Pons (tissue), 1 donor: ENCODE measurements at regions not wholly inside any gene's neighbourhood (a gene's known extent, or its start where the extent isn't known, plus 50 kb on each side); places are given as distances from the start of the nearest gene placed in this dataset.
A peak's percentile ranks its signal among the peaks of the same experiment; 100 is the strongest.
"Not testable (repeated sequence)": the region's sequence is repeated elsewhere in the genome, so short reads cannot be mapped to it uniquely, and the experiment has no call there.

Source experiments
- DNase-seq: peaks from one replicate; pipeline ENCODE4 v3.0.0-alpha.2; 2016; ENCODE audit warnings: low spot score

- DNase-seq = no peak
Measured at GRCh38 chr14:71396050-71396677, 488.9 kb downstream of the PCNX1 start.

- DNase-seq = no peak
Measured at GRCh38 chr14:71397371-71397770, 490.1 kb downstream of the PCNX1 start.

GRCh38 chr14:71398450-71398849 is 491.2 kb downstream of the PCNX1 start:
- no peak for DNase-seq

- peak; percentile 49 for DNase-seq
Measured at GRCh38 chr14:71399057-71399487, 491.8 kb downstream of the PCNX1 start.

GRCh38 chr14:71400871-71401321 is 493.6 kb downstream of the PCNX1 start:
- no peak for DNase-seq

- not testable (repeated sequence) for DNase-seq
Measured at GRCh38 chr14:71402415-71402814, 495.2 kb downstream of the PCNX1 start.

- DNase-seq = no peak
Measured at GRCh38 chr14:71403656-71404055, 496.4 kb downstream of the PCNX1 start.

GRCh38 chr14:71405676-71406075 is 498.4 kb downstream of the PCNX1 start:
- DNase-seq = no peak

GRCh38 chr14:71408362-71409030 is 501.2 kb downstream of the PCNX1 start:
- no peak for DNase-seq

- no peak for DNase-seq
Measured at GRCh38 chr14:71410578-71411284, 503.5 kb downstream of the PCNX1 start.

- DNase-seq = no peak
Measured at GRCh38 chr14:71411285-71411595, 504.0 kb downstream of the PCNX1 start.

GRCh38 chr14:71411738-71412137 is 504.5 kb downstream of the PCNX1 start:
- no peak for DNase-seq

- DNase-seq = no peak
Measured at GRCh38 chr14:71414631-71415403, 507.6 kb downstream of the PCNX1 start.

GRCh38 chr14:71415404-71415690 is 508.1 kb downstream of the PCNX1 start:
- DNase-seq = no peak

- no peak for DNase-seq
Measured at GRCh38 chr14:71416392-71416791, 509.1 kb downstream of the PCNX1 start.

GRCh38 chr14:71418532-71419245 is 511.4 kb downstream of the PCNX1 start:
- DNase-seq = no peak

GRCh38 chr14:71423481-71423880 is 508.7 kb upstream of the RGS6 start:
- no peak for DNase-seq

- no peak for DNase-seq
Measured at GRCh38 chr14:71424941-71425340, 507.3 kb upstream of the RGS6 start.

- DNase-seq = no peak
Measured at GRCh38 chr14:71426001-71426400, 506.2 kb upstream of the RGS6 start.

- no peak for DNase-seq
Measured at GRCh38 chr14:71429902-71430301, 502.3 kb upstream of the RGS6 start.

- DNase-seq = no peak
Measured at GRCh38 chr14:71430321-71430677, 501.9 kb upstream of the RGS6 start.

- no peak for DNase-seq
Measured at GRCh38 chr14:71430678-71431376, 501.4 kb upstream of the RGS6 start.
